Mammary epithelial cell (primary cell): ENCODE measurements at regions not wholly inside any gene's neighbourhood (a gene's known extent, or its start where the extent isn't known, plus 50 kb on each side); places are given as distances from the start of the nearest gene placed in this dataset.

ENCODE experiments used
- CTCF ChIP-seq, 2 donors: IDR thresholded peaks in 1 of 2; conservative IDR thresholded peaks in 1 of 2; 2 replicates each; pipeline ENCODE4 v1.5.1; 2011 to 2012; ENCODE audit warnings: inconsistent platforms in 2 of 2, low read length in 2 of 2, mild to moderate bottlenecking in 2 of 2, control low read depth in 1 of 2, low read depth in 1 of 2; ENCODE audit not compliant: insufficient read depth in 1 of 2; ENCODE audit errors: extremely low read depth in 1 of 2
- EZH2 ChIP-seq: IDR thresholded peaks from 2 replicates; pipeline ENCODE4 v1.6.1; 2012; ENCODE audit warnings: low read length, inconsistent platforms, borderline replicate concordance

GRCh38 chr14:42527141-42527540 is 920.5 kb downstream of the LRFN5 start:
- no peak for TF ChIP-seq CTCF (conservative IDR thresholded peaks at IDR 0.05 in 1 of 2, IDR thresholded peaks at IDR 0.05 in 1 of 2; ENCODE audit: extremely low read depth in 1 of 2, insufficient read depth in 1 of 2, low read depth in 1 of 2, low read length in 2 of 2)
- TF ChIP-seq EZH2, result no peak
